CD4-positive, alpha-beta T cell treated with Interleukin-2 at 100 ng/mL for 4 hours (primary cell): ENCODE measurements at regions not wholly inside any gene's neighbourhood (a gene's known extent, or its start where the extent isn't known, plus 50 kb on each side); places are given as distances from the start of the nearest gene placed in this dataset.

Source experiments
- DNase-seq: peaks from one replicate; pipeline ENCODE4 v3.0.0-alpha.2; 2020; ENCODE audit warnings: low spot score

DNA sequence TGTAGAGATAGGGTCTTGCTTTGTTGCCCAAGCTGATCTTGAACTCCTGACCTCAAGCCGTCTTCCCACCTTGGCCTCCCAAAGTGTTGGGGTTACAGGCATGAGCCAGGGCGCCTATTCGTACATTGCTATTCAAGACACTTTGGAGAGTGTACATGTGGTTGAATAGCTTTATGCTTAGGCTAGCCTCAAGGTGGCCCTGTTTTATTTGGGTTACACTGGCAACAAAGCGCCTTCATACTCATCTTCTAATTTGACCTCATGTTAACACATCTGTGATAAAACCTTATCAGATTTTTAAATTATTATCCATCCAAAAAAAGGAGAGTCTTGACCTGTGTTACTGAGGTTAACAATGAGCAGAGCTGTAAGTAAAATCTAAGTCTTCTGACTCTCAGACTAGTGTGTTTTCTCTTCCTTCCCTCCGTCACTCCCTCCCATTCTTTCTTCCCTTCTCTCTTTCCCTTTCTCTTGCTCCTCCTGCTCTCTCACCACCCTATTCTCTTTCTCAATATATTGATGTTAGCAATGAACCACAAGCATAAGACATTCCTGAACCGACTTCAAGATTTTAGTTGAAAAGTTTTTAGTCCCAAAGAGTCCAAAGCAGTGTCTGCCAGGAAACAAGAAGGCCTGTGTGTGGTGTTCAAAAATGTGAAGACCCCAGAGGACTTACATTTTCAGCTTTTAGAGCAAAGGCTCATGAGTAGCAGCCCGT is 603.7 kb upstream of the CFAP20DC start:
- no peak for DNase-seq

DNA sequence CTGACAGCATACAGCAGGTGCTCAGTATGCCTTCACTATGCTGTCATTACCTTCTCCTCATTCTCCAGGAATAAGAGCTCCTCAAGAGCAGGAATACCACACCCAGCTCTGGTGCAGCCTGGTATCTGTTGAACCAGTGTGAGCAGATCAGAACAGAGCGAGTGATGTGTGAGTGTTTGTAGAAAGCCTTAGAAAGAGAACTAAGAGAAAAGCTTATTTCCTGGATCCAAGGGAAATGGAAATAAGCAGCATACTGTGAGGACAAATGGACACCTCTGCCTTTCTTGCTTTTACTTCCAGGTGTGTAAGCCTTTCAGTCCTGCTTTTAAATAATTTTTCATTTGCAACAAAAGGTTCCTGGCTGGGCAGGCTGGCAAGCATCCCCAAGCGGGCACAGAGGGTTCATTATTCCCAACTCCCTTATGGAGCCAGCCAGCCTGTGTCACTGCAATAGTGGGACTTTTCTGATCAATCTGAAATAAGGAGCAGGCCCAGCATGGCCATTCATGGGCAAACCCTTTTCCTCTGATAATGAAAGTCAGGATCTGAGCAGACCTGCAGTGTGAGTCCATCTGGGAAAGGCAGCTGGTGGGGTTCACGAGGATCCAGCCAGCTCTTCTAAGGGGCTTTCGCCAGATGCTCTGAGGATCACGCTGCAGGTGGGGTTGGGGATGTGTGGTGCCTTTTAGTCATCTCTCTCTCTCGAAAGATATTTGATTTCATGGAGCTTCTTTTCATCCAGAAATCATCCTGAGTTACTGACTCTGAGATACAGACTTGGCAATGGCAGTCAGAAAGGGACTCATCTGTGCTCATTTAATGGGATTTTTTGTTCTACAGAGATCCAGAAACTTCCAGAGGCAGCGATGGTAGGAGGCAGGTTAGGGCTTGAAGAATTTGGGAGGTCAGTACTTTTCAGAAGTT is 594.9 kb upstream of the CFAP20DC start:
- DNase-seq = no peak

DNA sequence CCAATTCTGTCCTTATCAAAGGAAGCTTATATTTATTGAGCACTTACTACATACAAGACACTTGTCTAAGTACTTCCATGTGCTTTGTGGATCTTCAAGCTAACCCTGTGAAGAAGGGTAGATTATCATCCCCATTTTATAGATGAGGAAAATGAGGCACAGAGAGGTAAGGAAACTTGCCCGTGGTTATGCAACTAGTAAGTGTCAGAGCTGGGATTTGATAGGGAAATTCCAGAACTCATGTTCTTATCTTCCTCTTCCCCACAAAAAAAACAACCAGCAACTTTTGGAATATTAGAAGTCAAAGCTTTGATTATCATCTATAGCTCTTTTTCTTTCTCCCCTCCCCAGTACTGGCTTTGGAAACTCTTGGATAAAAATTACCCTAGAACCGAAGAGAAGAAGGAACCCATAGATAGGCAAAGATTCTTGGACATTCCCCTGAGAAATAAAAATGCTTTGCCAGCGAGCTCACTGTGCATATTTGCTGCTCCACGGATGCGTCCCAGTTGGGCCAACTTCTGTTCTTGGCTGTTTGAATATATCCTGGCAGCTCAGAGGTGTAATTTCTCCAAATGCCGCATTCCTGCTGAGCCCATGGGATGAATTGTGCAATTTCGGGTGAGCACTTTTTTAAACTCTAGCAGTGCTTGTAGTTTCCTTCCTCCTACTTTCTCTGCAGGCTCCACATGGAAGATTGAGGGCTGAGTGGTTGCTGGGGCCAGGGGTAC is 591.5 kb upstream of the CFAP20DC start:
- no peak for DNase-seq

DNA sequence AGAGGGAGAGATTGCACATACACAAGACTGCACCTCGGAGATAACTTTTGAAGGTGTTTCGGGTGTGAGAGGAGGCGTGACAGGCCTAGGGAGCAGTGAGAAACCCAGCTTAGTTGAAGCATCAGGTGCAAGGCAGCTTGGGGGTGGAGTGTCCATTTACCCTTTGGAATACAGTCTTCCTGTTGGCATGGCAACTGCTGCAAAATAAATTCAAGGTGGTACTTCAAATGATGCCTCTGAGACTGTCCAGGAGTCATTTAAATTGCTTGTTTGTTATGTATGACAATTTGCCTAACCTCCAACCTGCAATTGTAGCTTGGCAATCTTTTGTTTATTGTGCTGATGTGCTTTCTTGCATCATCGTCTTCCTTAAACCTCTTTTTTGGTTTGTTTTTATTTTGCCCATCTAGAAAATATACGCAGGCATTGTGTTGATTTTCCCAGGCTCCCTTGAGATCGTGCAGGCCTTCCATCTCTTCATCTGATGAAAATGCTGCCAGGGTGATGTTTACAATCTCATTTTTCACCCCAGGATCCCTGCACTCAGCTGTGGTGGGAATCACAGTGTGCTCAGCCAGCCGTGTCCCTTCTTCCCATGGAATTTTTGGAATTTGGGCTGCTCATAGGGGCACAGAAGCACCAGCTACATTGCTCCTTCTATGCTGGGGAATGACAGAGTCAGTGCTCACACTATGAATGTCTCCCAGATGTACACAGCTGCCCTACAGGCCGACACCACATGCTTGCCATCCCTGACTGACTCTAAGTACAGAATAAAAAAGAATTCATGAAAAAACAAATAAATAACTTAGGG is 583.1 kb upstream of the CFAP20DC start:
- DNase-seq = no peak

DNA sequence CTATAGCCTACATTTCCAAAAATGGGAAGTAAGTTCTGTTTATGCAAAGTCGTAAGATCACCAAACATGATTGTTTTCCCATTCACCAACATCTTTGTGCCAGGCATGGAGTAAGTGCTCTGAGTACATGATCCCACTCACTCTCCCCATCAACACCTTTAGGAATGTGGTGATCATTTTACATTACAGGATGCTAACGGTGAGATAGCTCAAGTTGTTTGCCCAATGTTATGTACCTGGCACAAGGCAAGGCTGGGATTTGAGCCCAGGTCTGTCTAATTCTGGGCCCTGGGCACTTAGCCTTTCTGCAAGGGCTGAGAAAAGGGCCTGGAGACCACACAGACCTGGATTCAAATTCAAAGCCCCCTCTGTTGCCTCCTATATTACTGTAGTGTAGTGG is 581.7 kb upstream of the CFAP20DC start:
- no peak for DNase-seq

DNA sequence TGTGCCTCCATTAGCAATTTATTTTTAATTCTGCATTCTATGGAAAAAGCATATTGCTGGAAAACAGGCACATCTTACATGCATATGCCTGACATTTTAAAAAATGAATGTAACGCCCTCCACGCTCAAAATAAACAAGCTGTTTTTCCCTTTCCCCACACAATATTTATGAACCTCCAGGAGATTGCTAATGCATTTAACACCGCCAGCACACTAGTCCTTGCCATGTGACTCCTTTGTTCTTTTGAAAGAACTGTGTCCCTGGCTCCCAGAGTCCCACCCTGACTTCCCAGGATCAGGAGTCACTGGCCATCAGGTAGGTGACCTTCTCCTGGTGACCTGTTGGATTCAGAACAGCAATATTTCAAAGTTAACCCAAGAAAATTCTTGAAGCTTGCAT is 571.2 kb upstream of the CFAP20DC start:
- DNase-seq = no peak

DNA sequence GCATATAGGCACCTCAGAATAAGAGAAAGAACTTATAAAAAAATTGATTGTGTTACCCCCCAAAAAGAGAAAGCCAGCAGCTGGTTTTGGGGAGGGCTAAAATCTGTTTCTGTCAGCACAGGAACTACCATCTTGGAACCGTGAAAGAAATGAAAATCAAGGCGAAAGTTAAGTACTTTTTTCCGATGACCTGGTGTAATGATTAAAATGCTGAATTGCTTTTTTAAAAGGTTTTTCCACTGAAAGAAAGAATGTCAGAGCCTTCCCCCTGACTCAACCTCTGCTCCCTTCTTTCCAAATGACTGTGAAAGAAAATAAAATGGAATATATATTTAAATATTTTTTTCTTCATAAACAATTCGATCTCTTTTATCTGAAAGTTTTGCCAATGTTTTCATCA is 570.5 kb upstream of the CFAP20DC start:
- DNase-seq = no peak

DNA sequence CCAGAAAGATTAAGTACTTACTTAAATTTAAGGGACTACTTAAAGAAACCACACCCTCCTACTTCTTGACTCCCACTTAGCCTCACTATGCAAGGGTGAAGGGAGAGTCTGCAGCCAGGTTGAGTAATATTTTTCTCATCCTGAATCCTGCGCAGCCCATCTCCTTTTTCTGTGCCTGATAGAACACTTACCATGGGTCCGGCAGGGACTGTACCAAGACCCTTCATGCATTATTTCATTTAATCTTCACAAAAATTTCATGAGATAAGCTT is 562.6 kb upstream of the CFAP20DC start:
- no peak for DNase-seq

DNA sequence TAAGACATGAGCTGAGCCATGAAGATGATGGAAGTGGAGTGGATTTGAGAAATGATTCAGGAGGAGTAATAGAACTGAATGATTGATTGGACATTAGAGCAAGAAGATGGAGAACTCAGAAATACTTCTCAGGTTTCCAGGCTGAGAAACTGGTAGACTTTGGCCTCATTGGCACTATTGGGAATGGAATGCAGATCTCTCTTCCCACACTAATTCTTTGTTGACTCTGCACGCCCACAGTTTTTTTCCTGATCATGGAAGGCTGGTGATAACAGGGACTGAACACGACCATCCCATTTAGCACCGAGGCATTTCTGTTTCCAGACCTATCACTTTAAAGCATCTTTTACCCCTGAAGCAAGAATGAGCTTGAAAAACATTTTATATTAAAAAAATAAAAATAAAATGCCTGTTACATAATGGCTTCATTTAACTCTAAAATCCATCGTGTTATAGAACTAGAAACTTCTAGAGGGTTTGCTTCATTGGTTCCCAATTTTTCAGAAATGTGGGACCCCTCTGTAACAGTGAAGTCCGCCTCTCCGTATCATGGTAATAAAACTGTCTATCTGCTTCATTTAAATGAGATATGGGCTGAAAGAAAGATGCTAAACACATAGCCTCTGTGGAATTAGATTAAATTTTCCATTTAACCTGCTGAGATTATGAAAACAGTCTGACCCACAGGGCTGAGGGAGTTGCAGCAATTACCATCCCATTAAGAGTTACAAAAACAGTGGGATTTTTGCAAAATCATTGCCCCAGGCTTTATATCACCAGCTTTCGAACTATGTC is 562.0 kb upstream of the CFAP20DC start:
- no peak for DNase-seq

DNA sequence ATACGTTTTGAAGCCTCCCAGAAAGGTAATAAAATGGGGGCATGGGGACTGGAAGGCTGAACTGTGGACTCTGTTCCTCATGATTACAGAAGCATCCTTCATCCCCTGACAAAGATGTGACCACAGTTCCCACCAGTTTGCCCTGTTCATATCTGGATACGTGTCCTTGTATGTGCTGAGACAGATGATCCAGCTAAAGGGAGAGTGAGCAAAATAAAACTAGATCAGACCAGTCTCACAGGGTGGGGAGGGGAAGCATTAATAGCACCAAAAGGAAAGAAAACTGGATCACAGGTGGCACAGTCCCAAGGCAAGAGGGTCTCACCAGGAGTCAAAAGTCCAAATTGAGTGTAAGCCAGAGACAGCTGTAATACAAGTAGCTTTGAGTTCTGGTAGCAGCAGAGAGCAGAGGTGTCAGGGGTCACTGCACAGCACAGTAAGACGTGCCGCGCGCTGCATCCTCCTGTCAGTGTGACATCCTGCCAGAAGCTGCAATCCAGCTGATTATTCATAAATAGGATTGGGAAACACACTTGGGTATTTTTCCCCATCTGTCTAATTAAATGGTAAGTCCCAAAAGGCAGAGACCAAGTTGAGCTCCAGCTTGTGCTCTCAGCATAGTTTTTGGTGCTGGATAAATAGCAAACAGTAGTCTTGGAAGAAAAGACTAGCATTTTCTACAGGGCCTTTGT is 560.0 kb upstream of the CFAP20DC start:
- DNase-seq = no peak

DNA sequence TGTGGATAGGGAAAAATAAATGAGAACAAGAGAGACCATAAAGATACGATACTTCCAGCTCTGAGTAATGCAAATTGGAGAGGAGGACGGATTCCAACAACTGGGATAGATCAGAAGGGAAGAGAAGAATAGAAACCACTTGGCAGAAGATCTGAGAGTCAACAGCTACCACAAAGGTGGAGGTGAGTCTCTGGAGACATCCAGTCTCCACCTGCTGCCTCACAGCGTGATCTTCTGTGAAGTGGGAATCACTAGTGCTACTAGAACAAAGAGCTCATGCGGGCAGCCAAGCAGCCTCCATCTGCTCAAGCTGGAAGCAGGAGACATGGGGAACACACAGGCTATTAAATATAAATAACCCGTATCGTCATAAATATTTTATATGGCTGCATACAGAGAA is 558.5 kb upstream of the CFAP20DC start:
- no peak for DNase-seq

DNA sequence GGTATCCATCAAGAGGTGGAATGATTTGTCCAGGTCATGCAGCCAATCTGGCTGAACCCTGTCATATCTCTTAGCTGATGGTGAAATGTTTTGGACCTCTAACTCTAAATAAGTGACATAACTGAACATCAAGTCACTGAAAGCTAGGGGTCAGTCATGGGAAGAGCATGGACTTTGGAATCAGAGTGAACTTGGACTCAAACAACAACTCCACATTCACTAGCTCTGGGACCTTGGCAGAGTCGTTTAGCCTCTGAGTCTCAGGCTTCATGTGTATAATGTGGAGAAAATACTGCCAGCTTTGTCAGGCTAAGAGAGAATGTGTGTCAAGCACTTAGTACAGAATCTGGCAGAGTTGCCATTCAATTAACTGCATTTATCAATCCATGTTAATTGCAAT is 557.8 kb upstream of the CFAP20DC start:
- DNase-seq = no peak

DNA sequence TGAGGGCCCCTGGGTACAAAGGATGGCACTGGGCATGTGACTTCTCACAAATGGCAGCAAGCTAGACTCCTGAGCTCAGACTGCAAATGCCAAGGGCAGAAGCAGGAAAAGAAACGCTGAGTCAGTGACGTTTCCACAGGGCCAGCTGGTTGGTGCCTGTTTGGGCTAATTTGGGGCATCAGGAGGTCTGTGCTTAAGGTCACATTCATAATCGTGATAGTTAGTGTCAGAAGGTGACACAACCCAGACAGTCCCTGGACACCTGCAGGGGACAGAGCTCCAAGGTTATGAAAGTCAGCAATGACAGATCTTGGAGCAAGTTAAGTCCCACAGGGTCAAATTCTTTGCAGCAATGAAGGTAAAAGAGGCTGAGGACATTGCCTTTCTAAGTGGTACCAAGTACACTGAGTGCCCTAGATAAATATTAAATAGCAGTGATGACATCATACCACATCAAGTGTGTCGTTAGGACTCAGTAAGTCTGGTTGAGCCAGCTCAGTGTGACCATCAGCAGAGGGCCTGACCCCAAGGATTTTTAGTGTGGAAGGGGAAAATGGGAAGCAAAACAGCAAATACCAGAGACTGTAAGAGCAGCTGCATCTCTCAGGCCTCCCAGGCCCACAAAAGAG is 556.9 kb upstream of the CFAP20DC start:
- DNase-seq = no peak

DNA sequence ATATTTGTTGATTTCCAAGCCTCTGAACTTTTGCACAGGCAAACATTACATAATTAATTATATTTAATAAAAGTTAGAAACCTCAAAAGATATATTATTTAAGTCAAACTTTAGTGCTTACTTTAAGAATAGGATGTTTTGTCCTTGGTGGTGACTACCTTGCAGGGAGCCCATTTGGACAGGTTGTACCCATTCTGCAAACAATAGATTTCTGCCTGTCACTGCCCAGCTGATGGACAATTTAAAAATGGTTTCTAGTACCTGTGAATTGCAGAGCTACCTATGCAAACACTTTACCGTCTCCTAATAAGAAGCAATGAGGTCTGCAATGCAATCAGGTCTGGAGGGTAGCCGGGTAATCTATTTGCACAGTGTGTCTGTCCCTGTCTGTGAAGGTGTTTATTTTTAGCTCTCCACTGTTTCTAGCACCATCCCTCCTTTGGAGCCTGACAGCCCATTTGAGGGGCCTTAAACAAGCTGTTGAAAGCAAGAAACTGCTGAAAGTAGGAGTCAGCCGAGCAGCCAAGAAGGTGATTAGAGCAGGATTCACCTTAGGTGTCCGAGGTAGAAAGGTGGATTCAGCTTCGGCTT is 556.2 kb upstream of the CFAP20DC start:
- DNase-seq = no peak

DNA sequence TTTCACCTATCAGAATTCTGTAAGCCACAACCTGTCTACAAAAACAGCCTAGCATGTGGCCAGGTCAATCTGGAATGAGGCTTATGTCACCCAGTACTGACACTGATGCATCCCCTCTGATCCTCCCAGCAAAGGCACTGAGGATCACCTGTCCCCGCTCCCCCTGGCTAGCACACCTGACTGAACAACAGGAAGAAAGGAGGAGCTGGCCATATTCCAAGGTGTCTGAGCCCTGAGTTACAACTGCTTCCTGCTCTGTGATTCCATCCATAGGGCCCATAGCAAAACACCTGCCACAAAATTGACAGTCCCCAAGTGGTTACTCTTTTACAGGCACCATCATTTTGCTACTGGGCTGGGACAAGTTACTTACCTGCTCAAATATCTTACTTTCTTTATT is 555.5 kb upstream of the CFAP20DC start:
- no peak for DNase-seq

DNA sequence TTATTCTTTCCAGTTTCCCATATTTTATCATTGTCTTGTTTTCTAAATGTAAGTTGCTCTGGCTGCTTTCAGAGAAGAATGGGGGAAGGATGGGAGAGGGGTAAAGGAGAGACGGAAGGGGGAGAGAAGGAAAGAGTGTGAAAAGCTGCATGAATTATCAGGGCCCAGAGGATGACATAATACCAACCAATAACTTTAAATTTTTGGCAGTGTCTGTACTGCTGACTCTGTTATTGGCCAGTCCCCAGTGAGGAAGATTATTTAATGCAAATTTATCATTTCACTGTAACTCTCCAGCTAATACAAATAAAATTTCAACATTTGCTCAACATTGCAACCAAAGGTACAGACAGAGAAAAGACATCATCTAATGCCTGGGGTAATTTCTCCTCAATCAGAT is 551.7 kb upstream of the CFAP20DC start:
- DNase-seq = no peak

DNA sequence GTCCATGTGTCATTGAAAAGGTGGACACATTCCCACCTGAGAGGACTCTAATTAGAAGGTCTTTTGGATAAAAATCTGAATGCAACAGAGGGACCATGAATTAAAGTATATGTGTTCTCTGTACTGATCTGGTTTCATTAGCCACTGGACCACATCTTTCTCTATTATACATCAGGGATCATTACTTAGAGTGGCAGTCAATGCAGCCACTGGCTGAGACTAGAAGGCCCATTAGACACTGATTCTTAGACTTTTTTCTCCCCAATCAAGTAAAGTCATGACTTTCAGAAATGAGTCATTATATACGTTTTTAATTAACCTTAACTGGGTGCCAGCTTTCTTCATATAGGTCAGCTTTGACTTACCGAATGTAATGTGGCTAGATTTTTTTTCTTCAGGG is 550.8 kb upstream of the CFAP20DC start:
- DNase-seq = no peak

DNA sequence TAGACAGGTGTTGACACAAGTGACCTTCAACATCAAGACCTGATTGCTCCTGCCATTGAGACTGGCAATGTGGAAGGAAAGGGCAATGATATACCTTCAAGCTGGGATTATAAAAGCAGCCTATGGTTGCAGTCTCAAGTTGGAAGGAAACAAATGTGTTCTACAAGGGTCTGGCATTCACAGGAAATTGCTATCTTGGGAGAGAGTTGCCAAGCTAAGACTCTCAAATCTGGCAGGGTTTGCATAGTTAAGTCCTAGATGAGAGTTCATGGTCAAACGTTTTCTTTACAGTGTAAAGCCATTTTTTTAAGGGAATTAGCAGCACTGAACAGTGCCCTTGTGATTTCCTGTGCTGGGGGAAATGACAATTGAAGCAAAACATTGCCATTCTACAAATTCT is 546.9 kb upstream of the CFAP20DC start:
- no peak for DNase-seq

DNA sequence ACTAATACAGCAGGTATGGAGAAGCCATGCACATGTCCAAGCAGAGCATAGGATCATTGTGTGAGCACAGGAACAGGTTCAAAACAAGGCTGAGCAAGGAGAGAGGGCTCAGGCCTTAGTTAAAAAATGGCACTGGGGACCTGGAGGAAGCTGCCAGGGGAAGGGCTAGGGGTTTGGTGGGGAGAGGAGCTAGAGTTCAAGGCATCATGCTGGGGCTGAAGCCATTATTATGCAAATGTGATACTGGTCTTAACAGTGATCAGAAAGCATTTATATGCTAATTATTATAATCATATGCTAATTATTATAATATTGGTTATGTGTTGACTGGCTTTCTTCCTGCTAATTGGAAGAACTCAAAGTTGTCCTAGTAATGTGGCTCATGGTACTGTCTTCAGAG is 546.0 kb upstream of the CFAP20DC start:
- DNase-seq = no peak

DNA sequence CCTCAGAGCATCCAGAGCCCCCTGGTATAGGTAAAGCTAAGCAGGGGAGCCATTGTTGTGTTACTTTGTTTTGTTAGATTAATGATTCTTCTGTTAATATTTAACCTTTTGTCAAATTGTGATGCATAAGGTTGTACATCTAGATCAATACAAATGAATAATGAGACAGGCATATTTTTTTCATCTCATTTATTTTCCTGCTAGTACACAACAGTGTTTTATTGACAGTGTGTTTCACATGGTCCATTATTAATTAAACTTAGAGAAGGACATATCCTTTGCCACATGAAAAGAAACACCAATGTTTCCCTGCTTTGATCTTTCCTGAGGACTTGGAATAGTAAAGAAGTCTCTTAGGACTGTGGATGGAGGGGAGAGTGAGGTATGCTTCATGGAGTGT is 543.6 kb upstream of the CFAP20DC start:
- DNase-seq = no peak
